ENCODE measurements at regions not wholly inside any gene's neighbourhood (a gene's known extent, or its start where the extent isn't known, plus 50 kb on each side); places are given as distances from the start of the nearest gene placed in this dataset.

GRCh38 chr12:105548626-105549025 lies 218.1 kb downstream of the C12orf75 start:
- Histone ChIP-seq H3K4me1 (ENCODE audit: insufficient read depth, low read length, severe bottlenecking) (no peaks in the 10 kb centered on the region), H3K27me3 (ENCODE audit: insufficient read depth, low read length) (no peaks in the 10 kb centered on the region), H3K79me2 (ENCODE audit: insufficient read depth, low read length) (no peaks in the 10 kb centered on the region), H3F3A (ENCODE audit: insufficient read depth, low read length) (no peaks in the 10 kb centered on the region), H3K36me3 (ENCODE audit: insufficient read depth, low read length) (no peaks in the 10 kb centered on the region), H3K9me3 (ENCODE audit: low read length) (no peaks in the 10 kb centered on the region), H4K20me1 (ENCODE audit: insufficient read depth, low read length) (no peaks in the 10 kb centered on the region), H3K9me2 (ENCODE audit: low read depth, low read length) (no peaks in the 10 kb centered on the region), H3K9ac (ENCODE audit: low read length) (no peak overlapping the region), H2AFZ (ENCODE audit: low read length) (no peak overlapping the region), H3K4me3 (ENCODE audit: low read depth, low read length, poor library complexity, severe bottlenecking) (no peak overlapping the region), H3K27ac (ENCODE audit: low read depth, low read length, poor library complexity, severe bottlenecking) (no peak overlapping the region), H3K4me2 (ENCODE audit: low read length) (no peak overlapping the region)
- TF ChIP-seq EZH2 (IDR thresholded peaks at IDR 0.05; ENCODE audit: borderline replicate concordance, low read length) = no peak
- no peak for TF ChIP-seq CTCF (IDR thresholded peaks at IDR 0.05; ENCODE audit: low read length)

- no peak overlapping the region for H3K4me2 ChIP-seq (ENCODE audit: low read length)
- H3K4me1 ChIP-seq (ENCODE audit: insufficient read depth, low read length, severe bottlenecking) = no peaks in the 10 kb centered on the region
- no peaks in the 10 kb centered on the region for H3K9me2 ChIP-seq (ENCODE audit: low read depth, low read length)
These were observed 221.6 kb downstream of the C12orf75 start for GRCh38 chr12:105552056-105552455.

GRCh38 chr12:105554223-105554678 lies 223.8 kb downstream of the C12orf75 start:
- H2AFZ ChIP-seq (ENCODE audit: low read length) = no peak overlapping the region
- H3K36me3 ChIP-seq (ENCODE audit: insufficient read depth, low read length) = no peaks in the 10 kb centered on the region
- no peaks in the 10 kb centered on the region for H3K79me2 ChIP-seq (ENCODE audit: insufficient read depth, low read length)
- no peaks in the 10 kb centered on the region for H4K20me1 ChIP-seq (ENCODE audit: insufficient read depth, low read length)
- H3K27me3 ChIP-seq (ENCODE audit: insufficient read depth, low read length) = no peaks in the 10 kb centered on the region
- H3K4me3 ChIP-seq (ENCODE audit: low read depth, low read length, poor library complexity, severe bottlenecking) = no peak overlapping the region
- H3K9ac ChIP-seq (ENCODE audit: low read length) = no peak overlapping the region
- no peaks in the 10 kb centered on the region for H3K9me2 ChIP-seq (ENCODE audit: low read depth, low read length)
- H3K4me2 ChIP-seq (ENCODE audit: low read length) = no peak overlapping the region
- H3F3A ChIP-seq (ENCODE audit: insufficient read depth, low read length) = no peaks in the 10 kb centered on the region
- no peak overlapping the region for H3K27ac ChIP-seq (ENCODE audit: low read depth, low read length, poor library complexity, severe bottlenecking)
- H3K9me3 ChIP-seq (ENCODE audit: low read length) = no peaks in the 10 kb centered on the region
- TF ChIP-seq EZH2 (IDR thresholded peaks at IDR 0.05; ENCODE audit: borderline replicate concordance, low read length) = no peak
- TF ChIP-seq CTCF (IDR thresholded peaks at IDR 0.05; ENCODE audit: low read length) = no peak
- H3K4me1 ChIP-seq (ENCODE audit: insufficient read depth, low read length, severe bottlenecking) = no peaks in the 10 kb centered on the region

More at GRCh38 chr12:105552056-105552455, 221.6 kb downstream of the C12orf75 start:
- H3K9me3 ChIP-seq (ENCODE audit: low read length) = no peaks in the 10 kb centered on the region
- no peak overlapping the region for H2AFZ ChIP-seq (ENCODE audit: low read length)
- H4K20me1 ChIP-seq (ENCODE audit: insufficient read depth, low read length) = no peaks in the 10 kb centered on the region
- H3K27ac ChIP-seq (ENCODE audit: low read depth, low read length, poor library complexity, severe bottlenecking) = no peak overlapping the region
- no peak overlapping the region for H3K9ac ChIP-seq (ENCODE audit: low read length)
- no peaks in the 10 kb centered on the region for H3K27me3 ChIP-seq (ENCODE audit: insufficient read depth, low read length)
- TF ChIP-seq CTCF (IDR thresholded peaks at IDR 0.05; ENCODE audit: low read length) (no peak), EZH2 (IDR thresholded peaks at IDR 0.05; ENCODE audit: borderline replicate concordance, low read length) (no peak)
- no peaks in the 10 kb centered on the region for H3K79me2 ChIP-seq (ENCODE audit: insufficient read depth, low read length)
- H3K4me3 ChIP-seq (ENCODE audit: low read depth, low read length, poor library complexity, severe bottlenecking) = no peak overlapping the region
- no peaks in the 10 kb centered on the region for H3K36me3 ChIP-seq (ENCODE audit: insufficient read depth, low read length)
- H3F3A ChIP-seq (ENCODE audit: insufficient read depth, low read length) = no peaks in the 10 kb centered on the region

Data from OCI-LY1 (cell line).